ENCODE measurements at regions not wholly inside any gene's neighbourhood (a gene's known extent, or its start where the extent isn't known, plus 50 kb on each side); places are given as distances from the start of the nearest gene placed in this dataset.
A peak's percentile ranks its signal among the peaks of the same experiment; 100 is the strongest.

- no peak for DNase-seq (ENCODE audit: low read depth)
Observed at GRCh38 chr5:159456261-159456660, 126.0 kb upstream of the IL12B start.

- DNase-seq (ENCODE audit: low read depth): peak; percentile 80
Observed at GRCh38 chr5:159456722-159457465, 126.6 kb upstream of the IL12B start.

- no peak for DNase-seq (ENCODE audit: low read depth)
Observed at GRCh38 chr5:159458217-159458711, 128.0 kb upstream of the IL12B start.

GRCh38 chr5:159459132-159459627 is 128.9 kb upstream of the IL12B start:
- no peak for DNase-seq (ENCODE audit: low read depth)

GRCh38 chr5:159459951-159460538 is 129.8 kb upstream of the IL12B start:
- peak; percentile 74 for DNase-seq (ENCODE audit: low read depth)

GRCh38 chr5:159463590-159464321 is 133.5 kb upstream of the IL12B start:
- DNase-seq (ENCODE audit: low read depth): peak; percentile 78

- no peak for DNase-seq (ENCODE audit: low read depth)
Observed at GRCh38 chr5:159465604-159466003, 135.3 kb upstream of the IL12B start.

GRCh38 chr5:159467666-159468065 is 137.4 kb upstream of the IL12B start:
- no peak for DNase-seq (ENCODE audit: low read depth)

GRCh38 chr5:159469496-159470372 is 139.4 kb upstream of the IL12B start:
- DNase-seq (ENCODE audit: low read depth): peak; percentile 27

- no peak for DNase-seq (ENCODE audit: low read depth)
Observed at GRCh38 chr5:159471904-159472303, 141.6 kb upstream of the IL12B start.

GRCh38 chr5:159475026-159475425 is 144.7 kb upstream of the IL12B start:
- no peak for DNase-seq (ENCODE audit: low read depth)

GRCh38 chr5:159478950-159479349 is 148.7 kb upstream of the IL12B start:
- DNase-seq (ENCODE audit: low read depth): no peak

GRCh38 chr5:159480849-159481248 is 150.6 kb upstream of the IL12B start:
- no peak for DNase-seq (ENCODE audit: low read depth)

- no peak for DNase-seq (ENCODE audit: low read depth)
Observed at GRCh38 chr5:159481751-159482150, 151.5 kb upstream of the IL12B start.

- no peak for DNase-seq (ENCODE audit: low read depth)
Observed at GRCh38 chr5:159486836-159487235, 156.5 kb upstream of the IL12B start.

GRCh38 chr5:159488516-159488915 is 158.2 kb upstream of the IL12B start:
- no peak for DNase-seq (ENCODE audit: low read depth)

GRCh38 chr5:159489779-159490178 is 159.5 kb upstream of the IL12B start:
- no peak for DNase-seq (ENCODE audit: low read depth)

GRCh38 chr5:159490507-159490906 is 160.2 kb upstream of the IL12B start:
- no peak for DNase-seq (ENCODE audit: low read depth)

GRCh38 chr5:159493696-159494095 is 163.4 kb upstream of the IL12B start:
- no peak for DNase-seq (ENCODE audit: low read depth)

- no peak for DNase-seq (ENCODE audit: low read depth)
Observed at GRCh38 chr5:159496773-159497172, 166.5 kb upstream of the IL12B start.

GRCh38 chr5:159497221-159497620 is 166.9 kb upstream of the IL12B start:
- DNase-seq (ENCODE audit: low read depth): no peak

- DNase-seq (ENCODE audit: low read depth): no peak
Observed at GRCh38 chr5:159498630-159499029, 168.3 kb upstream of the IL12B start.

Data from M059J (cell line).